ENCODE measurements at regions not wholly inside any gene's neighbourhood (a gene's known extent, or its start where the extent isn't known, plus 50 kb on each side); places are given as distances from the start of the nearest gene placed in this dataset.
"Not testable (repeated sequence)": the region's sequence is repeated elsewhere in the genome, so short reads cannot be mapped to it uniquely, and the experiment has no call there.

DNA sequence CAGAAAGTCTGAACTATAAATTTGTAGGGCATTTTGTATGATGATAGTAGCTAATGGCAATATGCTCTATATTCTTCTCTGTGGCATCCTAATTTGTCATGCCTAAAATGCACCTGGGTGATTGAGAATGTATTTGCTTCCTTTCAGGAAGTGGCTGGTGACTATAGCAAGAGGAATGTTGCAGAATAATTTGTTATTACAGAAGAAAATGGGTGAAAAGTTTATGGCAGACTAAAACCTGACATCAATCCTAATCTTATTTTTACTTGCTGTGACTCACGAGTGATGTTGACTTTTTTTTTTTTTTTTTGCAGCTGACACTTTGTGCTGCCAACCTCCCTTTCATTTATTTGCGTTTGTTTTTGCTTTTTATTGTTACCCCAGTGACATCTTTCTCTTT is 141.1 kb downstream of the MSL3 start:
- TF ChIP-seq, protein P1, sequence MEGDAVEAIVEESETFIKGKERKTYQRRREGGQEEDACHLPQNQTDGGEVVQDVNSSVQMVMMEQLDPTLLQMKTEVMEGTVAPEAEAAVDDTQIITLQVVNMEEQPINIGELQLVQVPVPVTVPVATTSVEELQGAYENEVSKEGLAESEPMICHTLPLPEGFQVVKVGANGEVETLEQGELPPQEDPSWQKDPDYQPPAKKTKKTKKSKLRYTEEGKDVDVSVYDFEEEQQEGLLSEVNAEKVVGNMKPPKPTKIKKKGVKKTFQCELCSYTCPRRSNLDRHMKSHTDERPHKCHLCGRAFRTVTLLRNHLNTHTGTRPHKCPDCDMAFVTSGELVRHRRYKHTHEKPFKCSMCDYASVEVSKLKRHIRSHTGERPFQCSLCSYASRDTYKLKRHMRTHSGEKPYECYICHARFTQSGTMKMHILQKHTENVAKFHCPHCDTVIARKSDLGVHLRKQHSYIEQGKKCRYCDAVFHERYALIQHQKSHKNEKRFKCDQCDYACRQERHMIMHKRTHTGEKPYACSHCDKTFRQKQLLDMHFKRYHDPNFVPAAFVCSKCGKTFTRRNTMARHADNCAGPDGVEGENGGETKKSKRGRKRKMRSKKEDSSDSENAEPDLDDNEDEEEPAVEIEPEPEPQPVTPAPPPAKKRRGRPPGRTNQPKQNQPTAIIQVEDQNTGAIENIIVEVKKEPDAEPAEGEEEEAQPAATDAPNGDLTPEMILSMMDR (IDR thresholded peaks at IDR 0.05; ENCODE audit: insufficient read depth, low read length): no peak
- H3K4me3 ChIP-seq (ENCODE audit: low read depth, low read length): no peak overlapping the region
- peak; percentile 51 for DNase-seq (ENCODE audit: low read depth)

- DNase-seq (ENCODE audit: low read depth); H3K4me3 ChIP-seq (ENCODE audit: low read depth, low read length): not testable (repeated sequence)
Measured at GRCh38 chrX:11905933-11906332, 147.9 kb downstream of the MSL3 start.

DNA sequence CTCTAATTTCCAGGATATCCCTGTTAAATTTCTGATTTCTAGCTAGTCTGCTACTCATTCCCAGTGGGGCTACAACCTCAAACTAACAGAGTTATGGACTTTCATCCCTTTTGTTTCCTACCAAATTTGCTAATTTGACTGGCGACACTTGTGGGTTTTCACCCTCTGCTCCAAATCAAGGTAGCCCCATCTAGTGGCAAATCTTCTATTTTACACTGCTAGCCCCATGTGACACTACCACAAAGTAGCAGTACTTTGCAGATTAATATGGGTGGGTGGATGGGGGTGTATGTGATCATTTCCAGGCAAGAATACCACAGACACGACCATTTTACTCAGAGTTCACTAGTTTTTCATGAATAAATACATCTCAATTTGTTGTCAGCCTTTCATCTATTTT is 150.3 kb downstream of the MSL3 start:
- DNase-seq (ENCODE audit: low read depth): peak; percentile 26
- H3K4me3 ChIP-seq (ENCODE audit: low read depth, low read length): no peak overlapping the region
- TF ChIP-seq, protein P1 (IDR thresholded peaks at IDR 0.05; ENCODE audit: insufficient read depth, low read length): peak; percentile 48

GRCh38 chrX:11913001-11913400 is 155.0 kb downstream of the MSL3 start:
- no peak overlapping the region for H3K4me3 ChIP-seq (ENCODE audit: low read depth, low read length)
- DNase-seq (ENCODE audit: low read depth): peak; percentile 36
- TF ChIP-seq, protein P1 (IDR thresholded peaks at IDR 0.05; ENCODE audit: insufficient read depth, low read length): no peak

DNA sequence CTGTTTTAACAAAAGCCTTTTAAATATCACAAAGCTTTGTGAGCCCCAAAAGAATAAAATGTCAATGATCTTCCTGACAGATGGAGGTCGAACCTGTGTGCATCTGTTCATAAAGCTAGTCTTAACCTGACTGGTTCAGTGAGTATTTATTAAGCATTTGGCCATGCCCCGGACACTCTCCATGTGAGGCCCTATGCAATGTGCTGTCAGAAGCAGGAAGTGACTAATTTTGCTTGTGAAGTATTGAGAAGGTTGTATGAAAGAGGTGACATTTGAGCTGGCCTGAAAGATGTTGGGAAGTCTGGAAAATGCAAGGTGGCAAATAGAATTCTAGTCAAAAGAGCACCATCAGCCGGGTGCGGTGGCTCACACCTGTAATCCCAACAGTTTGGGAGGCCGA is 171.4 kb downstream of the MSL3 start:
- no peak overlapping the region for H3K4me3 ChIP-seq (ENCODE audit: low read depth, low read length)
- TF ChIP-seq, protein P1 (IDR thresholded peaks at IDR 0.05; ENCODE audit: insufficient read depth, low read length): no peak
- no peak for DNase-seq (ENCODE audit: low read depth)

DNA sequence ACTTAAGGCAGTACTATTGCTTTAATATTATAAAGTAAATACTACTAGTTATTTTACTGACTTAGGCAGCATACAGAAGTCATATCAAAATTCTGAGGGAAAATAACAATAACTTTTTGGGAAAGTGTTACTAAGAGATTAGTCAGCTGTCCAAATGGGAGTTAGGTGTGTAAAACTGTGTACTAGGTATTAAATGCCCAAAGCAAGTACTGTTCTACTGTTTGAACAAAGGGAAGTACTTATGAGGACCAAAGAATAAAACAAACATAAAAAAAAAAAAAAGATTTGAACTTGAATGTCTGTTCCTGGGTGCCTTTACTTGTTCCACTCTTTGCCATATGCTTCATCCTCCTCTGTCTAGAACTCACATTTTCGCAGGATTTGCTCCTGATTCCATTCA is 174.4 kb downstream of the MSL3 start:
- H3K4me3 ChIP-seq (ENCODE audit: low read depth, low read length): no peak overlapping the region
- DNase-seq (ENCODE audit: low read depth): no peak
- TF ChIP-seq, protein P1 (IDR thresholded peaks at IDR 0.05; ENCODE audit: insufficient read depth, low read length): no peak

GRCh38 chrX:11934089-11934488 is 176.1 kb downstream of the MSL3 start:
- no peak overlapping the region for H3K4me3 ChIP-seq (ENCODE audit: low read depth, low read length)
- no peak for DNase-seq (ENCODE audit: low read depth)
- TF ChIP-seq, protein P1 (IDR thresholded peaks at IDR 0.05; ENCODE audit: insufficient read depth, low read length): no peak

Data from fibroblast of the aortic adventitia (primary cell).